H9 (cell line): ENCODE measurements at regions not wholly inside any gene's neighbourhood (a gene's known extent, or its start where the extent isn't known, plus 50 kb on each side); places are given as distances from the start of the nearest gene placed in this dataset.

Source experiments
- DNase-seq: peaks from one replicate; pipeline ENCODE4 v3.0.0-alpha.2; 2017
- H2AFZ ChIP-seq: one replicate; pipeline ENCODE4 v1.6.1; 2013; ENCODE audit warnings: mild to moderate bottlenecking, low read length, control low read depth, moderate library complexity
- H2AK5ac ChIP-seq: 2 replicates; pipeline ENCODE4 v1.6.1; 2013; ENCODE audit warnings: low read length, control low read depth, mixed read lengths; ENCODE audit not compliant: insufficient read length
- H2BK120ac ChIP-seq: one replicate; pipeline ENCODE4 v1.6.1; 2013; ENCODE audit warnings: low read depth, mild to moderate bottlenecking, low read length, control low read depth, inconsistent platforms; ENCODE audit not compliant: poor library complexity, severe bottlenecking
- H2BK12ac ChIP-seq: 2 replicates; pipeline ENCODE4 v1.6.1; 2013; ENCODE audit warnings: low read length, control low read depth, mixed read lengths, low read depth; ENCODE audit not compliant: insufficient read length
- H2BK15ac ChIP-seq: 2 replicates; pipeline ENCODE4 v1.6.1; 2013; ENCODE audit warnings: low read depth, low read length, control low read depth
- H2BK20ac ChIP-seq: one replicate; pipeline ENCODE4 v1.6.1; 2013; ENCODE audit warnings: low read depth, mild to moderate bottlenecking, low read length, control low read depth, inconsistent platforms; ENCODE audit not compliant: poor library complexity, severe bottlenecking
- H2BK5ac ChIP-seq: 2 replicates; pipeline ENCODE4 v1.6.1; 2013; ENCODE audit warnings: low read length, control low read depth, mixed read lengths; ENCODE audit not compliant: insufficient read length
- H3K14ac ChIP-seq: 2 replicates; pipeline ENCODE4 v1.6.1; 2013; ENCODE audit warnings: low read length, control low read depth; ENCODE audit not compliant: insufficient read depth
- H3K18ac ChIP-seq: 2 replicates; pipeline ENCODE4 v1.6.1; 2013; ENCODE audit warnings: low read depth, mild to moderate bottlenecking, mixed read lengths, low read length, control low read depth; ENCODE audit not compliant: insufficient read length
- H3K23ac ChIP-seq: 2 replicates; pipeline ENCODE4 v1.6.1; 2013; ENCODE audit warnings: low read length, control low read depth, mixed read lengths, low read depth; ENCODE audit not compliant: insufficient read length
- H3K23me2 ChIP-seq: 2 replicates; pipeline ENCODE4 v1.6.1; 2013; ENCODE audit warnings: low read depth, mild to moderate bottlenecking, mixed read lengths, low read length, control low read depth; ENCODE audit not compliant: insufficient read length, poor library complexity, severe bottlenecking
- H3K27ac ChIP-seq: 2 replicates; pipeline ENCODE4 v1.5.1; 2013; ENCODE audit warnings: low read length, control low read depth, mixed read lengths, low read depth; ENCODE audit not compliant: insufficient read length
- H3K27me3 ChIP-seq: 2 replicates; pipeline ENCODE4 v1.6.1; 2013; ENCODE audit warnings: low read length, control low read depth, inconsistent platforms; ENCODE audit not compliant: insufficient read depth
- H3K4ac ChIP-seq: 2 replicates; pipeline ENCODE4 v1.6.1; 2013; ENCODE audit warnings: low read depth, mild to moderate bottlenecking, control low read depth, inconsistent platforms, low read length, moderate library complexity
- H3K4me1 ChIP-seq: 2 replicates; pipeline ENCODE4 v1.6.1; 2013; ENCODE audit warnings: low read length, control low read depth, inconsistent platforms; ENCODE audit not compliant: insufficient read depth
- H3K4me2 ChIP-seq: 2 replicates; pipeline ENCODE4 v1.6.1; 2013; ENCODE audit warnings: low read length, control low read depth, mixed read lengths; ENCODE audit not compliant: insufficient read length, insufficient read depth
- H3K56ac ChIP-seq: 2 replicates; pipeline ENCODE4 v1.6.1; 2013; ENCODE audit warnings: low read depth, mild to moderate bottlenecking, mixed read lengths, low read length, control low read depth; ENCODE audit not compliant: insufficient read length
- H3K79me1 ChIP-seq: 2 replicates; pipeline ENCODE4 v1.6.1; 2013; ENCODE audit warnings: low read depth, mild to moderate bottlenecking, moderate library complexity, low read length, control low read depth, inconsistent platforms; ENCODE audit not compliant: insufficient read depth, poor library complexity, severe bottlenecking
- H3K79me2 ChIP-seq: 2 replicates; pipeline ENCODE4 v1.6.1; 2013; ENCODE audit warnings: low read length, control low read depth, inconsistent platforms; ENCODE audit not compliant: insufficient read depth
- H3K9ac ChIP-seq: 2 replicates; pipeline ENCODE4 v1.6.1; 2013; ENCODE audit warnings: low read length, control low read depth, mixed read lengths; ENCODE audit not compliant: insufficient read length; ENCODE audit errors: extremely low read depth
- H3K9me3 ChIP-seq: one replicate; pipeline ENCODE4 v1.6.1; 2013; ENCODE audit warnings: low read depth, low read length, inconsistent platforms; ENCODE audit not compliant: control insufficient read depth
- H3T11ph ChIP-seq: one replicate; pipeline ENCODE4 v1.6.1; 2013; ENCODE audit warnings: mild to moderate bottlenecking, low read length, control low read depth, inconsistent platforms
- H4K20me1 ChIP-seq: one replicate; pipeline ENCODE4 v1.6.1; 2013; ENCODE audit not compliant: control insufficient read depth, insufficient read length, insufficient read depth
- H4K5ac ChIP-seq: 2 replicates; pipeline ENCODE4 v1.6.1; 2013; ENCODE audit warnings: low read depth, mild to moderate bottlenecking, mixed read lengths, low read length, control low read depth; ENCODE audit not compliant: insufficient read length
- H4K8ac ChIP-seq: replicated peaks from 2 replicates; pipeline ENCODE4 v1.6.1; 2013; ENCODE audit warnings: low read length, control low read depth, mixed read lengths, low read depth; ENCODE audit not compliant: insufficient read length
- H4K91ac ChIP-seq: 2 replicates; pipeline ENCODE4 v1.6.1; 2013; ENCODE audit warnings: low read depth, mild to moderate bottlenecking, moderate library complexity, mixed read lengths, low read length, control low read depth; ENCODE audit not compliant: insufficient read length
- H3K27ac Mint-ChIP-seq, 3 experiments: 2 replicates in 2 of 3; 3 replicates in 1 of 3; pipeline ENCODE4 v1.8.0; 2020 to 2021; ENCODE audit warnings: mixed read lengths in 3 of 3, mild to moderate bottlenecking in 1 of 3, moderate library complexity in 1 of 3
- H3K27me3 Mint-ChIP-seq: 2 replicates; pipeline ENCODE4 v1.8.0; 2021; ENCODE audit warnings: low read depth, mild to moderate bottlenecking, moderate library complexity, mixed read lengths
- H3K36me3 Mint-ChIP-seq, 3 experiments: 2 replicates in 2 of 3; 3 replicates in 1 of 3; pipeline ENCODE4 v1.8.0; 2020 to 2021; ENCODE audit warnings: low read depth in 3 of 3, mixed read lengths in 3 of 3; ENCODE audit not compliant: insufficient read depth in 1 of 3
- H3K4me1 Mint-ChIP-seq, 2 experiments: 2 replicates each; pipeline ENCODE4 v1.8.0; 2020; ENCODE audit warnings: mixed read lengths in 2 of 2
- H3K4me3 Mint-ChIP-seq, 2 experiments: 2 replicates in 1 of 2; 3 replicates in 1 of 2; pipeline ENCODE4 v1.8.0; 2020 to 2021; ENCODE audit warnings: mild to moderate bottlenecking in 2 of 2, mixed read lengths in 2 of 2, moderate library complexity in 1 of 2
- H3K9me3 Mint-ChIP-seq, 2 experiments: 2 replicates in 1 of 2; 3 replicates in 1 of 2; pipeline ENCODE4 v1.8.0; 2020; ENCODE audit warnings: mild to moderate bottlenecking in 2 of 2, mixed read lengths in 2 of 2, moderate library complexity in 1 of 2
- CTCF ChIP-seq: fragments of 200-600 bp; sonication (generic); conservative IDR thresholded peaks from 3 replicates; pipeline ENCODE4 v1.8.0; 2021; ENCODE audit warnings: antibody characterized with exemption, mild to moderate bottlenecking
- WGBS: extraction: QIAGEN DNeasy Blood & Tissue Kit; methylation state at CpG from one replicate; pipeline ENCODE4 v1.1.7; 2013; ENCODE audit warnings: missing lambda C conversion rate, low lambda C conversion rate, mixed read lengths; ENCODE audit not compliant: insufficient read length; ENCODE audit errors: extremely low coverage; 5-methylcytosine and 5-hydroxymethylcytosine counted together

GRCh38 chrX:104432321-104432720, 133.7 kb upstream of the IL1RAPL2 start:
- Mint-ChIP-seq H3K4me1 (no peaks in the 10 kb centered on the region), H3K27me3 (peaks cover 2% of the 10 kb centered on the region; the same call in 1 of the 2 replicates), H3K27ac (no peak overlapping the region), H3K9me3 (peaks cover 0 to 45% of the 10 kb centered on the region in 2 experiments; a peak in 2 of 5 replicates), H3K36me3 (peaks cover 0 to 3% (median 0%) of the 10 kb centered on the region in 3 experiments; a peak in 1 of 7 replicates), H3K4me3 (no peak overlapping the region)
- H2BK12ac ChIP-seq, result no peak overlapping the region
- H3K9me3 ChIP-seq, result peaks cover 6% of the 10 kb centered on the region
- H3T11ph ChIP-seq, result no peak overlapping the region
- no peaks in the 10 kb centered on the region for H3K23me2 ChIP-seq
- no peak overlapping the region for H4K91ac ChIP-seq
- H3K9ac ChIP-seq, result no peak overlapping the region
- no peak for TF ChIP-seq CTCF
- H2BK5ac ChIP-seq, result no peak overlapping the region
- no peak overlapping the region for H3K4ac ChIP-seq
- H3K4me1 ChIP-seq, result no peaks in the 10 kb centered on the region
- H3K4me2 ChIP-seq, result no peak overlapping the region
- no peak overlapping the region for H2BK15ac ChIP-seq
- no peak overlapping the region for H4K5ac ChIP-seq
- no peaks in the 10 kb centered on the region for H3K79me2 ChIP-seq
- no peak overlapping the region for H3K14ac ChIP-seq
- no peak overlapping the region for H3K23ac ChIP-seq
- WGBS, result no CpG with 5 or more reads among the region's 3 CpGs
- H2BK20ac ChIP-seq, result no peak overlapping the region
- H2AFZ ChIP-seq, result no peak overlapping the region
- H3K56ac ChIP-seq, result no peak overlapping the region
- H2AK5ac ChIP-seq, result no peak overlapping the region
- no peak overlapping the region for H3K27ac ChIP-seq
- no peaks in the 10 kb centered on the region for H3K27me3 ChIP-seq
- H3K18ac ChIP-seq, result no peak overlapping the region
- H4K8ac ChIP-seq, result no peak overlapping the region
- DNase-seq, result no peak
- no peaks in the 10 kb centered on the region for H3K79me1 ChIP-seq
- no peak overlapping the region for H2BK120ac ChIP-seq
- H4K20me1 ChIP-seq, result no peaks in the 10 kb centered on the region
